IMR-90 (cell line): ENCODE measurements at regions not wholly inside any gene's neighbourhood (a gene's known extent, or its start where the extent isn't known, plus 50 kb on each side); places are given as distances from the start of the nearest gene placed in this dataset.

ENCODE experiments used
- ATAC-seq: fragments of 200-7000 bp; cut with Tn5 transposase; 2 replicates; pipeline ENCODE4 v1.9.1; 2020; ENCODE audit warnings: low read depth, mild to moderate bottlenecking, moderate library complexity
- BruUV-seq: library from RNA; stranded (reverse); fragments of 400-500 nt; replicated peaks from 2 replicates; lab custom pipeline; 2021; lab: Mats Ljungman, UMichigan
- CTCF ChIA-PET: fragments of 300-600 bp; formaldehyde crosslinking; extraction: SDS; loops from one replicate; lab custom pipeline; 2021; ENCODE audit warnings: antibody characterized with exemption; lab: Yijun Ruan, JAX
- POLR2A ChIA-PET: fragments of 300-600 bp; sonication (Branson Sonifier 250); formaldehyde crosslinking; loops from one replicate; lab custom pipeline; 2022; ENCODE audit warnings: antibody characterized with exemption; ENCODE audit not compliant: unreplicated experiment; lab: Charles Lee
- DNase-seq: peaks from one replicate; pipeline ENCODE4 v3.0.0; 2013
- H2AFZ ChIP-seq: replicated peaks from 2 replicates; pipeline ENCODE3; 2013; ENCODE audit warnings: low read length, mild to moderate bottlenecking; ENCODE audit not compliant: poor library complexity
- H2AK5ac ChIP-seq: 2 replicates; pipeline ENCODE4 v1.6.1; 2013; ENCODE audit warnings: low read depth, low read length, inconsistent platforms
- H2AK9ac ChIP-seq: replicated peaks from 2 replicates; pipeline ENCODE3; 2013; ENCODE audit warnings: mild to moderate bottlenecking, low read depth, low read length, moderate library complexity; ENCODE audit not compliant: poor library complexity
- H2BK120ac ChIP-seq: 2 replicates; pipeline ENCODE4 v1.6.1; 2013; ENCODE audit warnings: low read depth, low read length, inconsistent platforms
- H2BK15ac ChIP-seq: 3 replicates; pipeline ENCODE4 v1.6.1; 2013; ENCODE audit warnings: low read depth, low read length, inconsistent platforms
- H2BK20ac ChIP-seq: 2 replicates; pipeline ENCODE4 v1.6.1; 2013; ENCODE audit warnings: low read depth, mild to moderate bottlenecking, inconsistent platforms, low read length, moderate library complexity
- H2BK5ac ChIP-seq: 2 replicates; pipeline ENCODE4 v1.6.1; 2013; ENCODE audit warnings: mild to moderate bottlenecking, low read depth, low read length, inconsistent platforms; ENCODE audit not compliant: poor library complexity, severe bottlenecking
- H3K14ac ChIP-seq: replicated peaks from 2 replicates; pipeline ENCODE4 v1.6.1; 2013; ENCODE audit warnings: low read depth, low read length, inconsistent platforms
- H3K18ac ChIP-seq: 2 replicates; pipeline ENCODE4 v1.6.1; 2013; ENCODE audit warnings: low read depth, low read length, control low read depth
- H3K23ac ChIP-seq: 2 replicates; pipeline ENCODE4 v1.6.1; 2013; ENCODE audit warnings: low read depth, low read length, inconsistent platforms
- H3K27ac ChIP-seq: 2 replicates; pipeline ENCODE4 v1.5.1; 2013; ENCODE audit warnings: mild to moderate bottlenecking, control low read depth, low read length; ENCODE audit not compliant: insufficient read depth
- H3K27me3 ChIP-seq: 2 replicates; pipeline ENCODE4 v1.6.1; 2013; ENCODE audit warnings: low read length; ENCODE audit not compliant: control insufficient read depth, insufficient read depth
- H3K36me3 ChIP-seq: 2 replicates; pipeline ENCODE4 v1.6.1; 2013; ENCODE audit warnings: low read length, mixed read lengths; ENCODE audit not compliant: control insufficient read depth, insufficient read depth
- H3K4ac ChIP-seq: 2 replicates; pipeline ENCODE4 v1.6.1; 2013; ENCODE audit warnings: low read depth, low read length, inconsistent platforms
- H3K4me1 ChIP-seq: 2 replicates; pipeline ENCODE4 v1.6.1; 2013; ENCODE audit warnings: low read length, mixed read lengths; ENCODE audit not compliant: control insufficient read depth, insufficient read depth
- H3K4me2 ChIP-seq: 2 replicates; pipeline ENCODE4 v1.6.1; 2013; ENCODE audit warnings: low read depth, mild to moderate bottlenecking, control low read depth, low read length, moderate library complexity
- H3K4me3 ChIP-seq: 2 replicates; pipeline ENCODE4 v1.5.1; 2013; ENCODE audit warnings: low read depth, mild to moderate bottlenecking, control low read depth, low read length, moderate library complexity; ENCODE audit not compliant: insufficient read depth
- H3K56ac ChIP-seq: 2 replicates; pipeline ENCODE4 v1.6.1; 2013; ENCODE audit warnings: low read length, inconsistent platforms; ENCODE audit not compliant: insufficient read depth; ENCODE audit errors: extremely low read depth
- H3K79me1 ChIP-seq, 2 experiments: 2 replicates each; pipeline ENCODE4 v1.6.1; 2013; ENCODE audit warnings: low read length in 2 of 2, inconsistent platforms in 1 of 2, low read depth in 1 of 2
- H3K9ac ChIP-seq: 2 replicates; pipeline ENCODE4 v1.6.1; 2013; ENCODE audit warnings: low read depth, low read length, control low read depth
- H3K9me1 ChIP-seq: 2 replicates; pipeline ENCODE4 v1.6.1; 2013; ENCODE audit warnings: low read length, inconsistent platforms; ENCODE audit not compliant: insufficient read depth
- H3K9me3 ChIP-seq: 2 replicates; pipeline ENCODE4 v1.6.1; 2013; ENCODE audit warnings: low read length; ENCODE audit not compliant: control insufficient read depth, insufficient read depth
- H4K20me1 ChIP-seq: 2 replicates; pipeline ENCODE4 v1.6.1; 2013; ENCODE audit warnings: low read length, inconsistent platforms; ENCODE audit not compliant: insufficient read depth
- H4K5ac ChIP-seq: 2 replicates; pipeline ENCODE4 v1.6.1; 2013; ENCODE audit warnings: mild to moderate bottlenecking, low read depth, low read length, control low read depth
- H4K8ac ChIP-seq, 2 experiments: 2 replicates each; pipeline ENCODE4 v1.6.1; 2013; ENCODE audit warnings: low read depth in 2 of 2, low read length in 2 of 2, control low read depth in 1 of 2, inconsistent platforms in 1 of 2
- H4K91ac ChIP-seq: 2 replicates; pipeline ENCODE4 v1.6.1; 2013; ENCODE audit warnings: low read depth, low read length, inconsistent platforms; ENCODE audit not compliant: insufficient read depth
- BHLHE40 ChIP-seq: fragments of 150-350 bp; IDR thresholded peaks from 2 replicates; pipeline ENCODE4 v1.6.1; 2016; ENCODE audit warnings: mild to moderate bottlenecking, low read depth, low read length
- MAZ ChIP-seq: IDR thresholded peaks from 2 replicates; pipeline ENCODE4 v1.6.1; 2012; ENCODE audit warnings: low read depth, mild to moderate bottlenecking, low read length, improper control_type of control experiment, moderate library complexity, borderline replicate concordance
- MXI1 ChIP-seq: IDR thresholded peaks from 2 replicates; pipeline ENCODE4 v1.6.1; 2012; ENCODE audit warnings: low read depth, mild to moderate bottlenecking, low read length, moderate library complexity, borderline replicate concordance
- NFE2L2 ChIP-seq: fragments of 150-350 bp; IDR thresholded peaks from 2 replicates; pipeline ENCODE4 v1.6.1; 2016; ENCODE audit warnings: low read depth, mild to moderate bottlenecking, low read length
- POLR2A ChIP-seq: IDR thresholded peaks from 2 replicates; pipeline ENCODE4 v1.6.1; 2012; ENCODE audit warnings: mild to moderate bottlenecking, low read depth, low read length
- RAD21 ChIP-seq: IDR thresholded peaks from 2 replicates; pipeline ENCODE4 v1.6.1; 2012; ENCODE audit warnings: low read length, improper control_type of control experiment
- RFX5 ChIP-seq: IDR thresholded peaks from 2 replicates; pipeline ENCODE4 v1.8.0; 2012; ENCODE audit warnings: low read depth, mild to moderate bottlenecking, low read length, moderate library complexity
- SMC3 ChIP-seq: fragments of 150-350 bp; IDR thresholded peaks from 2 replicates; pipeline ENCODE4 v1.6.1; 2016; ENCODE audit warnings: low read depth, mild to moderate bottlenecking, antibody characterized with exemption, low read length, moderate library complexity
- USF2 ChIP-seq: fragments of 150-350 bp; IDR thresholded peaks from 2 replicates; pipeline ENCODE4 v1.6.1; 2017; ENCODE audit warnings: mild to moderate bottlenecking, antibody characterized with exemption, low read length, low read depth
- WGBS, 2 experiments: methylation state at CpG; one replicate each; pipeline versions ENCODE4 v1.1.5 to v1.1.7; 2013; ENCODE audit warnings: missing lambda C conversion rate in 2 of 2; ENCODE audit not compliant: insufficient read length in 1 of 2; ENCODE audit errors: extremely low coverage in 2 of 2; 5-methylcytosine and 5-hydroxymethylcytosine counted together
- dilution Hi-C: fragments of 300-500 bp; cut with HindIII; formaldehyde crosslinking; loops from one replicate; pipeline ENCODE4 v1.14.3; 2018; ENCODE audit warnings: low sequenced_read_pairs; ENCODE audit not compliant: unreplicated experiment
- in situ Hi-C: fragments of 300-500 bp; cut with MboI; formaldehyde crosslinking; loops from 3 replicates; pipeline ENCODE4 v1.14.3; 2019; ENCODE audit warnings: low sequenced_read_pairs, inconsistent platforms, mixed read lengths
- intact Hi-C: fragments of 100-400 bp; cut with micrococcal nuclease; formaldehyde crosslinking; loops from 2 replicates; pipeline ENCODE4 v1.10.0; 2022

DNA sequence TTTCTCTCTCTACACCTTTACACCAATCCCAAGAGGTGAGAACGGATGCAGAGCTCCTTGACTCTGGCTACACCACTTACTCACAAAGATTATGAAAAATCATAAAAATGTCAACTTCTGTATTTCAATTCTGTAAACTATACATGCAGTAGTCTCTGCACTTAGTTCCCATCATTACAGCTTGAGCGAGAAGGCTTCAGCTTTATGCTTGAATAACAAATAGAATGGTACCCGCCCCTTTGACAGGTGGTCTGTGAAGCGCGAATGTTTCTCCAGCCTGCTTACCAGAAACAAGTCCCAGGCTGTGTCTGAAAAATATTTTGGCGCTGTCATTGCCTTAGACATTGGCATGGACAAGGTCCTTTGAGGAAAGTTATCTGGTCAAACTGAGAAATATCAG is 562.4 kb upstream of the CLINT1 start:
- Histone ChIP-seq H2AK5ac (no peak overlapping the region), H2BK120ac (no peak overlapping the region), H3K4me3 (no peak overlapping the region), H3K27me3 (peaks cover 2% of the 10 kb centered on the region; the same call in 1 of the 2 replicates), H3K9me1 (no peaks in the 10 kb centered on the region), H3K36me3 (no peaks in the 10 kb centered on the region), H2AFZ (no peak overlapping the region), H4K5ac (no peak overlapping the region), H3K27ac (no peak overlapping the region), H4K20me1 (no peaks in the 10 kb centered on the region), H3K9me3 (no peaks in the 10 kb centered on the region), H3K4ac (no peak overlapping the region), H3K23ac (no peak overlapping the region), H3K4me2 (no peak overlapping the region), H4K8ac (no peak overlapping the region), H2BK20ac (no peak overlapping the region), H2AK9ac (no peak overlapping the region), H3K4me1 (no peaks in the 10 kb centered on the region), H2BK15ac (no peak overlapping the region), H3K9ac (no peak overlapping the region), H3K56ac (no peak overlapping the region), H3K14ac (no peak overlapping the region), H3K79me1 (no peaks in the 10 kb centered on the region), H3K18ac (no peak overlapping the region), H2BK5ac (no peak overlapping the region), H4K91ac (no peak overlapping the region)
- dilution Hi-C loops (no loop called here), in situ Hi-C loops (no loop called here), intact Hi-C loops (no loop called here)
- no peak for DNase-seq
- TF ChIP-seq NFE2L2 (no peak), MAZ (no peak), RFX5 (no peak), SMC3 (no peak), MXI1 (no peak), POLR2A (no peak), RAD21 (no peak), USF2 (no peak), BHLHE40 (no peak)
- ChIA-PET CTCF (no interaction called here), POLR2A (no interaction called here)
- BruUV-seq, result no TSS peak
- WGBS, 2 experiments, result 85% methylated on average over 4 of the region's 6 CpGs; no CpG with 5 or more reads in 1 of the 2 experiments
- ATAC-seq, result no peak
